Neural cell (in vitro differentiated cells): ENCODE measurements at regions not wholly inside any gene's neighbourhood (a gene's known extent, or its start where the extent isn't known, plus 50 kb on each side); places are given as distances from the start of the nearest gene placed in this dataset.

Experiments
- H2AFZ ChIP-seq: fragments of 200-600, 300-800 bp; sonication (generic), shearing (Covaris generic); 2 replicates; pipeline ENCODE4 v1.6.0; 2014; ENCODE audit warnings: low read depth, mild to moderate bottlenecking, antibody characterized with exemption, low read length, moderate library complexity
- H3F3A ChIP-seq: fragments of 200-600 bp; shearing (Covaris generic); 2 replicates; pipeline ENCODE4 v1.6.1; 2016; ENCODE audit warnings: mild to moderate bottlenecking, moderate library complexity, mixed read lengths, antibody characterized with exemption, low read length; ENCODE audit not compliant: insufficient read depth, poor library complexity, severe bottlenecking
- H3K27ac ChIP-seq: fragments of 200-600, 300-800 bp; sonication (generic), shearing (Covaris generic); 2 replicates; pipeline ENCODE4 v1.5.1; 2014; ENCODE audit warnings: mild to moderate bottlenecking, low read length, moderate library complexity
- H3K27me3 ChIP-seq: fragments of 300-800, 200-600 bp; sonication (generic), shearing (Covaris generic); 2 replicates; pipeline ENCODE4 v1.6.0; 2014; ENCODE audit warnings: mild to moderate bottlenecking, low read depth, low read length, moderate library complexity; ENCODE audit not compliant: insufficient read depth
- H3K36me3 ChIP-seq: fragments of 300-800, 200-600 bp; sonication (generic), shearing (Covaris generic); 2 replicates; pipeline ENCODE4 v1.5.1; 2014; ENCODE audit warnings: mild to moderate bottlenecking, antibody characterized with exemption, low read length, moderate library complexity; ENCODE audit not compliant: insufficient read depth
- H3K4me2 ChIP-seq: fragments of 300-800, 200-600 bp; sonication (generic), shearing (Covaris generic); 2 replicates; pipeline ENCODE4 v1.6.0; 2014; ENCODE audit warnings: mild to moderate bottlenecking, low read length
- H3K4me3 ChIP-seq: fragments of 300-800, 200-600 bp; sonication (generic), shearing (Covaris generic); 2 replicates; pipeline ENCODE4 v1.5.1; 2014; ENCODE audit warnings: mild to moderate bottlenecking, low read length, moderate library complexity
- H3K79me2 ChIP-seq: fragments of 200-600 bp; shearing (Covaris generic); replicated peaks from 2 replicates; pipeline ENCODE4 v1.6.0; 2014; ENCODE audit warnings: mild to moderate bottlenecking, low read length, moderate library complexity; ENCODE audit not compliant: insufficient read depth
- H3K9ac ChIP-seq: fragments of 300-800, 200-600 bp; sonication (generic), shearing (Covaris generic); 2 replicates; pipeline ENCODE4 v1.6.1; 2016; ENCODE audit warnings: mild to moderate bottlenecking, low read length, mixed read lengths
- H3K9me2 ChIP-seq: fragments of 200-600 bp; shearing (Covaris generic); 2 replicates; pipeline ENCODE4 v1.6.1; 2016; ENCODE audit warnings: mild to moderate bottlenecking, low read length, mixed read lengths; ENCODE audit not compliant: insufficient read depth
- H3K9me3 ChIP-seq: fragments of 200-600, 300-800 bp; sonication (generic), shearing (Covaris generic); 2 replicates; pipeline ENCODE4 v1.6.1; 2016; ENCODE audit warnings: mild to moderate bottlenecking, mixed run types, low read length, moderate library complexity, mixed read lengths
- H4K20me1 ChIP-seq: fragments of 200-600 bp; shearing (Covaris generic); 2 replicates; pipeline ENCODE4 v1.6.1; 2016; ENCODE audit warnings: mild to moderate bottlenecking, mixed run types; ENCODE audit not compliant: insufficient read depth
- EP300 ChIP-seq: fragments of 450-650 bp; conservative IDR thresholded peaks from 2 replicates; pipeline ENCODE4 v1.6.1; 2014; ENCODE audit warnings: antibody characterized with exemption, mild to moderate bottlenecking, moderate library complexity; ENCODE audit not compliant: poor library complexity, severe bottlenecking
- EZH2 ChIP-seq: fragments of 200-600, 300-800 bp; shearing (Covaris generic), sonication (generic); IDR thresholded peaks from 2 replicates; pipeline ENCODE4 v1.6.1; 2014; ENCODE audit warnings: antibody characterized with exemption, low read length, borderline replicate concordance, mild to moderate bottlenecking; ENCODE audit not compliant: insufficient read depth, poor library complexity, severe bottlenecking
- MXI1 ChIP-seq: fragments of 450-650 bp; conservative IDR thresholded peaks from 2 replicates; pipeline ENCODE4 v1.6.1; 2014; ENCODE audit warnings: antibody characterized with exemption, mild to moderate bottlenecking; ENCODE audit not compliant: poor library complexity, severe bottlenecking
- POLR2AphosphoS5 ChIP-seq: IDR thresholded peaks from 2 replicates; pipeline ENCODE4 v1.6.1; 2012
- RAD21 ChIP-seq: fragments of 450-650 bp; conservative IDR thresholded peaks from 2 replicates; pipeline ENCODE4 v1.6.1; 2014; ENCODE audit warnings: antibody characterized with exemption, mild to moderate bottlenecking, moderate library complexity
- SMC3 ChIP-seq: fragments of 450-650 bp; conservative IDR thresholded peaks from 2 replicates; pipeline ENCODE4 v1.6.1; 2014; ENCODE audit warnings: antibody characterized with exemption, mild to moderate bottlenecking, moderate library complexity; ENCODE audit not compliant: poor library complexity
- TAF1 ChIP-seq: IDR thresholded peaks from 2 replicates; pipeline ENCODE4 v1.6.1; 2012; ENCODE audit warnings: low read depth
- TF ChIP-seq, protein P1 (sequence below): fragments of 450-650 bp; IDR thresholded peaks from 2 replicates; pipeline ENCODE4 v1.5.1; 2014; ENCODE audit warnings: antibody characterized with exemption, mild to moderate bottlenecking, moderate library complexity; ENCODE audit not compliant: poor library complexity, severe bottlenecking
- TF ChIP-seq, protein P2 (sequence below): IDR thresholded peaks from 2 replicates; pipeline ENCODE4 v1.6.1; 2012; ENCODE audit warnings: borderline replicate concordance

DNA sequence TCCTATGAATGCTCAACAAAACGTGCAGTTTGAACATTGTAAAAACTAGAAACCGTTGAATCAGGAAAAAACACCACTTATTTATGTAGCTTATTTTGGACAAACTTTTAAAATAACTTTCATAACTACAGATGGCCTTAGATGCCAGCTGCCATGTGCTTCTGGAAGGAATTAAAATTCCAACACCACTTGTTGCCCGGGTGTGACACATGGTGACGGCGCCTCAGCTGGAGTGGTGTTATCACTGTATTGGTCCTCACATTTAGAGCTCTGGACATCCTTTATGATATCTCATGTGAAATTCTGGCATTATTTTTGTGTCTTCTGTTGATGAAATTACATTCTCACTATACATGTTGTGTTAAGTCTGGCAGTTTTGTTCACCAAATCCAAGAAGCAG, 211.0 kb downstream of the IPO8 start:
- Histone ChIP-seq H4K20me1 (no peaks in the 10 kb centered on the region), H3K27ac (no peak overlapping the region), H3K79me2 (no peaks in the 10 kb centered on the region), H3K9me2 (no peaks in the 10 kb centered on the region), H3K4me2 (no peak overlapping the region), H3K27me3 (no peaks in the 10 kb centered on the region), H3K9ac (no peak overlapping the region), H3K36me3 (no peaks in the 10 kb centered on the region), H3F3A (no peaks in the 10 kb centered on the region), H3K9me3 (no peaks in the 10 kb centered on the region), H2AFZ (no peak overlapping the region), H3K4me3 (no peak overlapping the region)
- TF ChIP-seq EP300, result no peak
- no peak for TF ChIP-seq TAF1
- no peak for TF ChIP-seq MXI1
- TF ChIP-seq, protein P1, sequence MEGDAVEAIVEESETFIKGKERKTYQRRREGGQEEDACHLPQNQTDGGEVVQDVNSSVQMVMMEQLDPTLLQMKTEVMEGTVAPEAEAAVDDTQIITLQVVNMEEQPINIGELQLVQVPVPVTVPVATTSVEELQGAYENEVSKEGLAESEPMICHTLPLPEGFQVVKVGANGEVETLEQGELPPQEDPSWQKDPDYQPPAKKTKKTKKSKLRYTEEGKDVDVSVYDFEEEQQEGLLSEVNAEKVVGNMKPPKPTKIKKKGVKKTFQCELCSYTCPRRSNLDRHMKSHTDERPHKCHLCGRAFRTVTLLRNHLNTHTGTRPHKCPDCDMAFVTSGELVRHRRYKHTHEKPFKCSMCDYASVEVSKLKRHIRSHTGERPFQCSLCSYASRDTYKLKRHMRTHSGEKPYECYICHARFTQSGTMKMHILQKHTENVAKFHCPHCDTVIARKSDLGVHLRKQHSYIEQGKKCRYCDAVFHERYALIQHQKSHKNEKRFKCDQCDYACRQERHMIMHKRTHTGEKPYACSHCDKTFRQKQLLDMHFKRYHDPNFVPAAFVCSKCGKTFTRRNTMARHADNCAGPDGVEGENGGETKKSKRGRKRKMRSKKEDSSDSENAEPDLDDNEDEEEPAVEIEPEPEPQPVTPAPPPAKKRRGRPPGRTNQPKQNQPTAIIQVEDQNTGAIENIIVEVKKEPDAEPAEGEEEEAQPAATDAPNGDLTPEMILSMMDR, result no peak
- no peak for TF ChIP-seq EZH2
- no peak for TF ChIP-seq RAD21
- TF ChIP-seq, protein P2, sequence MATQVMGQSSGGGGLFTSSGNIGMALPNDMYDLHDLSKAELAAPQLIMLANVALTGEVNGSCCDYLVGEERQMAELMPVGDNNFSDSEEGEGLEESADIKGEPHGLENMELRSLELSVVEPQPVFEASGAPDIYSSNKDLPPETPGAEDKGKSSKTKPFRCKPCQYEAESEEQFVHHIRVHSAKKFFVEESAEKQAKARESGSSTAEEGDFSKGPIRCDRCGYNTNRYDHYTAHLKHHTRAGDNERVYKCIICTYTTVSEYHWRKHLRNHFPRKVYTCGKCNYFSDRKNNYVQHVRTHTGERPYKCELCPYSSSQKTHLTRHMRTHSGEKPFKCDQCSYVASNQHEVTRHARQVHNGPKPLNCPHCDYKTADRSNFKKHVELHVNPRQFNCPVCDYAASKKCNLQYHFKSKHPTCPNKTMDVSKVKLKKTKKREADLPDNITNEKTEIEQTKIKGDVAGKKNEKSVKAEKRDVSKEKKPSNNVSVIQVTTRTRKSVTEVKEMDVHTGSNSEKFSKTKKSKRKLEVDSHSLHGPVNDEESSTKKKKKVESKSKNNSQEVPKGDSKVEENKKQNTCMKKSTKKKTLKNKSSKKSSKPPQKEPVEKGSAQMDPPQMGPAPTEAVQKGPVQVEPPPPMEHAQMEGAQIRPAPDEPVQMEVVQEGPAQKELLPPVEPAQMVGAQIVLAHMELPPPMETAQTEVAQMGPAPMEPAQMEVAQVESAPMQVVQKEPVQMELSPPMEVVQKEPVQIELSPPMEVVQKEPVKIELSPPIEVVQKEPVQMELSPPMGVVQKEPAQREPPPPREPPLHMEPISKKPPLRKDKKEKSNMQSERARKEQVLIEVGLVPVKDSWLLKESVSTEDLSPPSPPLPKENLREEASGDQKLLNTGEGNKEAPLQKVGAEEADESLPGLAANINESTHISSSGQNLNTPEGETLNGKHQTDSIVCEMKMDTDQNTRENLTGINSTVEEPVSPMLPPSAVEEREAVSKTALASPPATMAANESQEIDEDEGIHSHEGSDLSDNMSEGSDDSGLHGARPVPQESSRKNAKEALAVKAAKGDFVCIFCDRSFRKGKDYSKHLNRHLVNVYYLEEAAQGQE, result no peak
- no peak for TF ChIP-seq SMC3
- no peak for TF ChIP-seq POLR2AphosphoS5

DNA sequence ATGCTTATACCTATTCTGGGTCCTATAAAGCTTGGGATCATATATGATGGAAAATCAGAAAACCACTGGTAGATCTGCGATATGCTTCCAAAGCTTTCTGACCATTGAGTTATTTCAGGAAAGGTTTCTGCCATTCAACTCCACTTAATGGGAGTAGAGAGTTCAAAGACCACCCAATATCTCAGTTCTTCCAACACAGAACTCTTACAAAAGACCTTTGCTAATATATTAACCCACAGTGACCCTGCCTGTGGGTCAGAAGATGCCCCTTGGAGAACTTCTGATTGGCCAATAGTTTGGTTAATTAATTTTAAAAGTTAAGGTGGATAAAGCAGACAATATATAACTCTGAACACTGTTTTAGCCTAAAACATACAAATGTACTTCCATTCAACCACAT, 213.0 kb downstream of the IPO8 start:
- no peak overlapping the region for H3K4me3 ChIP-seq
- no peaks in the 10 kb centered on the region for H3F3A ChIP-seq
- TF ChIP-seq RAD21 (no peak), EZH2 (no peak), POLR2AphosphoS5 (no peak), MXI1 (no peak), SMC3 (no peak), EP300 (no peak), TAF1 (no peak)
- TF ChIP-seq, protein P2, result no peak
- H3K79me2 ChIP-seq, result no peaks in the 10 kb centered on the region
- H2AFZ ChIP-seq, result no peak overlapping the region
- H3K9me3 ChIP-seq, result no peaks in the 10 kb centered on the region
- H4K20me1 ChIP-seq, result no peaks in the 10 kb centered on the region
- H3K4me2 ChIP-seq, result no peak overlapping the region
- H3K9ac ChIP-seq, result no peak overlapping the region
- H3K9me2 ChIP-seq, result no peaks in the 10 kb centered on the region
- no peaks in the 10 kb centered on the region for H3K36me3 ChIP-seq
- no peaks in the 10 kb centered on the region for H3K27me3 ChIP-seq
- H3K27ac ChIP-seq, result no peak overlapping the region
